ENCODE measurements at regions not wholly inside any gene's neighbourhood (a gene's known extent, or its start where the extent isn't known, plus 50 kb on each side); places are given as distances from the start of the nearest gene placed in this dataset.

- TF ChIP-seq JUN (IDR thresholded peaks at IDR 0.05; ENCODE audit: borderline replicate concordance, insufficient read depth, insufficient read length, low read depth), result no peak
- no peak for TF ChIP-seq MAX (IDR thresholded peaks at IDR 0.05; ENCODE audit: insufficient read depth, insufficient read length)
- TF ChIP-seq POLR2A (IDR thresholded peaks at IDR 0.05; ENCODE audit: low read depth, low read length), result no peak
- no peak for TF ChIP-seq CTCF (IDR thresholded peaks at IDR 0.05; ENCODE audit: extremely low read depth in 1 of 2, insufficient read depth in 1 of 2, low read depth in 1 of 2, low read length in 2 of 2)
- TF ChIP-seq FOS (IDR thresholded peaks at IDR 0.05; ENCODE audit: borderline replicate concordance, insufficient read depth, low read length), result no peak
- no peak for TF ChIP-seq MYC (IDR thresholded peaks at IDR 0.05; ENCODE audit: low read depth, low read length)
Observed at GRCh38 chr16:9658164-9658563, 524.1 kb downstream of the GRIN2A start.
